ENCODE measurements at regions not wholly inside any gene's neighbourhood (a gene's known extent, or its start where the extent isn't known, plus 50 kb on each side); places are given as distances from the start of the nearest gene placed in this dataset.

DNA sequence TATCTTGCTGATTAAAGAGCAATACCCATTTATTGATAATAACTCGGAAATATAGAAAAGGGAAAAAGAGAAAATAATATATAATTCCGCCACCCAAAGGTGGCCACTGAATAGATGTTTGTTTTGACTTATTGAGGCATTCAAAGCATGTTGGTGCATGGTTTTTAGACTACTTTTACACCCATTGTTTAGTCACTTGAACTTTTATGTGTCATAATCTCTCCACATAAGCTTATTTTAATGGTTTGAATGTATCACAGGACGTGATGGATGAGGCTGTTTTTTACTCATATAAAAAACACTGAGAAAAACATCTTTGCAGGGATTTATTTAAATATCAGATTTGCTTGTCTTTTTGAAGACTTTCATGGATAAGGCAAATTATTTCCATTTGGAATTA, 120.4 kb downstream of the ACKR3 start:
- TF ChIP-seq, protein P1, sequence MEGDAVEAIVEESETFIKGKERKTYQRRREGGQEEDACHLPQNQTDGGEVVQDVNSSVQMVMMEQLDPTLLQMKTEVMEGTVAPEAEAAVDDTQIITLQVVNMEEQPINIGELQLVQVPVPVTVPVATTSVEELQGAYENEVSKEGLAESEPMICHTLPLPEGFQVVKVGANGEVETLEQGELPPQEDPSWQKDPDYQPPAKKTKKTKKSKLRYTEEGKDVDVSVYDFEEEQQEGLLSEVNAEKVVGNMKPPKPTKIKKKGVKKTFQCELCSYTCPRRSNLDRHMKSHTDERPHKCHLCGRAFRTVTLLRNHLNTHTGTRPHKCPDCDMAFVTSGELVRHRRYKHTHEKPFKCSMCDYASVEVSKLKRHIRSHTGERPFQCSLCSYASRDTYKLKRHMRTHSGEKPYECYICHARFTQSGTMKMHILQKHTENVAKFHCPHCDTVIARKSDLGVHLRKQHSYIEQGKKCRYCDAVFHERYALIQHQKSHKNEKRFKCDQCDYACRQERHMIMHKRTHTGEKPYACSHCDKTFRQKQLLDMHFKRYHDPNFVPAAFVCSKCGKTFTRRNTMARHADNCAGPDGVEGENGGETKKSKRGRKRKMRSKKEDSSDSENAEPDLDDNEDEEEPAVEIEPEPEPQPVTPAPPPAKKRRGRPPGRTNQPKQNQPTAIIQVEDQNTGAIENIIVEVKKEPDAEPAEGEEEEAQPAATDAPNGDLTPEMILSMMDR (IDR thresholded peaks at IDR 0.05; ENCODE audit: borderline replicate concordance, control extremely low read depth, extremely low read depth, insufficient read depth, missing control alignments), result no peak
- in situ Hi-C loops (cut with MboI; ENCODE audit: low sequenced_read_pairs, unreplicated experiment), result no loop called here
- no peak for DNase-seq (ENCODE audit: low spot score)

DNA sequence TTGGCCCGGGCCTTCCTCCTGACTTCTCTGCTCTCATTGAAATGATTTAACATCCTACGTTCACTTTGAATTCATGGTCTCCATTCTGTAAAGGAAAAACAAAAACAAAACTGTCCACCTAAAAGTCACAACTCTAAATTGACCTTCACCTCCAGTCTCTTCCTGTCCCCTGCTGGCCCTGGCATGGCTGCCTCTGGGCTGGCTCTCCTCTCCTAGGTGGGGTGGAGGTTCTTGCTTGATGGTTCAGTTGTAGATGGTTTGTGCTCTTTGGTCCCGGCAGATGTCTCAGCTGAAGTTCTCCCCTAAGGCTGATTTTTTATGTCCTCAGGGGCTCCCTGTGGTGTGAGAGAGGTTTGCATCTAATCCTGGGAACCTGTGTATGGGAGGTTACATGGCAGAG, 121.1 kb downstream of the ACKR3 start:
- in situ Hi-C loops (cut with MboI; ENCODE audit: low sequenced_read_pairs, unreplicated experiment), result no loop called here
- TF ChIP-seq, protein P1 (IDR thresholded peaks at IDR 0.05; ENCODE audit: borderline replicate concordance, control extremely low read depth, extremely low read depth, insufficient read depth, missing control alignments), result no peak
- DNase-seq (ENCODE audit: low spot score), result no peak

DNA sequence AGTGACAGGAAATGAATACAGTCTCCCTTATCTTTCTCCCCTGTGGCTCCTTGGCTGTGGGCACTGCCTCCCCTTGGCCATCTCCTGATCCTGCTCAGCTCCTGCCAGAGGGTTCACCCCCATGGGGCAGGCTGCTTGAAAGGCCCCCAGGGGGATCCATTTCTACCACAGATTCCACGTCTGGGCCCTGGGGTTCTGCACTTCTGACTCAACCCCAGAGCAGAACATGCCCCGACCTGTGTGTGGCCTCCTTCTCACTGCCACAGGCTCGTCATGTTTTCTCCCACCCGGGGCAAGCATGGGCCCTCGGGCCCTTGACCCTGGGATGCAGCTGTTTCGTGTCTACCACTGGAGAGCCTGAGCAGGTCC, 122.2 kb downstream of the ACKR3 start:
- no peak for DNase-seq (ENCODE audit: low spot score)
- in situ Hi-C loops (cut with MboI; ENCODE audit: low sequenced_read_pairs, unreplicated experiment), result no loop called here
- TF ChIP-seq, protein P1 (IDR thresholded peaks at IDR 0.05; ENCODE audit: borderline replicate concordance, control extremely low read depth, extremely low read depth, insufficient read depth, missing control alignments), result no peak

DNA sequence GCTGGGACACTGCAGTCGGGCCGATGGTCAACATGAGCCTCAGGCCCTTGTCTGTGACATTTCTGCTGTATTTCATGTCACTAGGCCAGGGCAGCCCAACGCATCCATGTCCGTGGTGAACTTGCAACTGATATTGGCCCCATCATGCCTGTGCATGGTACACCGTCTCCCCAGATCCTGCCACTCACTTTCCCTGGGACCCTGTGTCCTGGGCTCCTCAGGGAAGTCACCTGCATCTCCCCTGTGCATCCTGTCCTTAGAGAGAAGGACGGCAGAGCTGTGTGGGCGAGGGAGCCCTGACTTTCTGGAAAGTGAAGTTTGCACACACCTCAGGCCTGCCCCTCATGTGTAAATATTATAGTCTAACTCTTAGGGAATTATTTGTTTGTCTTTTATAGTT, 123.3 kb downstream of the ACKR3 start:
- TF ChIP-seq, protein P1 (IDR thresholded peaks at IDR 0.05; ENCODE audit: borderline replicate concordance, control extremely low read depth, extremely low read depth, insufficient read depth, missing control alignments), result no peak
- DNase-seq (ENCODE audit: low spot score), result no peak
- in situ Hi-C loops (cut with MboI; ENCODE audit: low sequenced_read_pairs, unreplicated experiment), result no loop called here

DNA sequence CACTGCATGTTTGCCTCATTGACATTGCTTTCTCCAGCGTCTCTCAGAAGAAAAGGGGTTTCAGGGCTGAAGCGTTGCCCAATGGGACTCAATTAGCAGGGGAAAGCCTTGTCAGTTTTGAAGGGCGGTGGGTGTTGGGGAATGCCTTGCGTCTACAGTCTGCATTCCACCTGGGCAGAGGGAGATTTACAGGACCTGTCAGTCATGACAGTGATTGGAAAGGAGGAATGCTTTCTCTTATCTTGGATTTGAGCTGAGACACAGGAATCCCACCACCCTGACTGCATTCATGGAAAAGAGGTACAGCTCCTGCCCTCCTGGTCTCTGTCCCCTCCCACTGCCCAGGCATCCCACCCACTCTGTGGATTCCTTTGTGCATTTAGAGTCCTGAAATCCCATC, 123.9 kb downstream of the ACKR3 start:
- in situ Hi-C loops (cut with MboI; ENCODE audit: low sequenced_read_pairs, unreplicated experiment), result no loop called here
- TF ChIP-seq, protein P1 (IDR thresholded peaks at IDR 0.05; ENCODE audit: borderline replicate concordance, control extremely low read depth, extremely low read depth, insufficient read depth, missing control alignments), result no peak
- DNase-seq (ENCODE audit: low spot score), result no peak

DNA sequence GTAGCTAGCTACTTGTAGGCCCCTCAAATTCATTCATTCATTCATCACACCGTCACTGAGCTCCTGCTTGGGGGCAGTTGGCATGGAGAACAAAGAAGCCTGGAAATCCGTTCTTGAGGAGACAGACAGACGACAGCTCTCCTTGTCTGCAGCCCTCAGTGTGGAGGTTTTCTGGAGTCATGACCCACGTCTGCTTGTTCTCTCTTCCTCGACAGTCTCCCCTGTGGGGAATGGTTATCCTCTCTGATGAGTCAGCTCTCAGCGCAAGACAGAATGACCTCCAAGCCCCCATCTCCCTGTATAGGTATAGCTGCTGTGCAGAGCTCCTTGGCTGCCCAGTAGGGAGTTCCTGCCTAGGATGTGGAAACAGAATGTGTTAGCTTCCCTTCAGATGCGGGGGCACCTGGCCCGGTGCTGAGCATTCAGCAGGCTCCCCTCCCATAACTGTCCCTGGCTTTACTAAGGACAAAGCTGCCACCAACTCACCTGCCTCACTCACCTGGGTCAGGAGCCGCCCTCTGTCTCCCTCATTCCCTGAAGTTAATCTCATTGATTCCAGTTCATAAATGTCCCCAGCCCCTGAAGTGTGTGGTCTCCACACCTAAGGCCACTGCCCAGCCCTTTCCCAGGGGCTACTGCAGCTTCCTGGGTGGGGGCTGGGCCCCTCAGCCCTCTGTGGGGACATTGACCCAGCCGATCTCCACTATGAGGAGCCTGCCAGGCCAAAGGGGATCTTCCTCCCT, 124.7 kb downstream of the ACKR3 start:
- TF ChIP-seq, protein P1 (IDR thresholded peaks at IDR 0.05; ENCODE audit: borderline replicate concordance, control extremely low read depth, extremely low read depth, insufficient read depth, missing control alignments), result no peak
- in situ Hi-C loops (cut with MboI; ENCODE audit: low sequenced_read_pairs, unreplicated experiment), result no loop called here
- DNase-seq (ENCODE audit: low spot score), result no peak

Data from GM13976 (cell line).